ENCODE measurements at regions not wholly inside any gene's neighbourhood (a gene's known extent, or its start where the extent isn't known, plus 50 kb on each side); places are given as distances from the start of the nearest gene placed in this dataset.

GRCh38 chr2:191486584-191487320 is 191.2 kb upstream of the NABP1 start:
- Histone ChIP-seq H3K4me3 (ENCODE audit: low read depth, low read length) (no peak overlapping the region), H3K27me3 (ENCODE audit: insufficient read depth, low read depth, severe bottlenecking) (no peaks in the 10 kb centered on the region), H3K9me3 (ENCODE audit: severe bottlenecking) (peaks cover 7% of the 10 kb centered on the region), H3K27ac (no peak overlapping the region), H3K36me3 (no peaks in the 10 kb centered on the region)
- DNase-seq, result no peak
- no peak for TF ChIP-seq CTCF (IDR thresholded peaks at IDR 0.05; ENCODE audit: low read depth, low read length)

- no peak for DNase-seq
- TF ChIP-seq CTCF (IDR thresholded peaks at IDR 0.05; ENCODE audit: low read depth, low read length), result no peak
- H3K36me3 ChIP-seq, result no peaks in the 10 kb centered on the region
- no peak overlapping the region for H3K27ac ChIP-seq
- peaks cover 2% of the 10 kb centered on the region for H3K9me3 ChIP-seq (ENCODE audit: severe bottlenecking)
- no peak overlapping the region for H3K4me3 ChIP-seq (ENCODE audit: low read depth, low read length)
- no peaks in the 10 kb centered on the region for H3K27me3 ChIP-seq (ENCODE audit: insufficient read depth, low read depth, severe bottlenecking)
Measured at GRCh38 chr2:191488135-191488534, 189.8 kb upstream of the NABP1 start.

- H3K9me3 ChIP-seq (ENCODE audit: severe bottlenecking), result no peaks in the 10 kb centered on the region
- no peaks in the 10 kb centered on the region for H3K27me3 ChIP-seq (ENCODE audit: insufficient read depth, low read depth, severe bottlenecking)
- no peak overlapping the region for H3K4me3 ChIP-seq (ENCODE audit: low read depth, low read length)
- no peak for TF ChIP-seq CTCF (IDR thresholded peaks at IDR 0.05; ENCODE audit: low read depth, low read length)
- no peak overlapping the region for H3K27ac ChIP-seq
- no peak for DNase-seq
- H3K36me3 ChIP-seq, result no peaks in the 10 kb centered on the region
Measured at GRCh38 chr2:191489177-191489576, 188.8 kb upstream of the NABP1 start.

- no peak for TF ChIP-seq CTCF (IDR thresholded peaks at IDR 0.05; ENCODE audit: low read depth, low read length)
- Histone ChIP-seq H3K4me3 (ENCODE audit: low read depth, low read length) (no peak overlapping the region), H3K36me3 (no peaks in the 10 kb centered on the region), H3K27me3 (ENCODE audit: insufficient read depth, low read depth, severe bottlenecking) (no peaks in the 10 kb centered on the region), H3K27ac (no peak overlapping the region), H3K9me3 (ENCODE audit: severe bottlenecking) (no peaks in the 10 kb centered on the region)
- no peak for DNase-seq
Measured at GRCh38 chr2:191496838-191497237, 181.1 kb upstream of the NABP1 start.

GRCh38 chr2:191497822-191498221 is 180.1 kb upstream of the NABP1 start:
- TF ChIP-seq CTCF (IDR thresholded peaks at IDR 0.05; ENCODE audit: low read depth, low read length), result no peak
- no peak for DNase-seq

GRCh38 chr2:191499050-191499449 is 178.9 kb upstream of the NABP1 start:
- Histone ChIP-seq H3K9me3 (ENCODE audit: severe bottlenecking) (no peaks in the 10 kb centered on the region), H3K4me3 (ENCODE audit: low read depth, low read length) (no peak overlapping the region), H3K27me3 (ENCODE audit: insufficient read depth, low read depth, severe bottlenecking) (no peaks in the 10 kb centered on the region), H3K27ac (no peak overlapping the region), H3K36me3 (no peaks in the 10 kb centered on the region)
- no peak for TF ChIP-seq CTCF (IDR thresholded peaks at IDR 0.05; ENCODE audit: low read depth, low read length)
- no peak for DNase-seq

More at GRCh38 chr2:191497822-191498221, 180.1 kb upstream of the NABP1 start:
- Histone ChIP-seq H3K27me3 (ENCODE audit: insufficient read depth, low read depth, severe bottlenecking) (no peaks in the 10 kb centered on the region), H3K27ac (no peak overlapping the region), H3K36me3 (no peaks in the 10 kb centered on the region), H3K4me3 (ENCODE audit: low read depth, low read length) (no peak overlapping the region), H3K9me3 (ENCODE audit: severe bottlenecking) (no peaks in the 10 kb centered on the region)

All from WERI-Rb-1 (cell line).